ENCODE measurements at regions not wholly inside any gene's neighbourhood (a gene's known extent, or its start where the extent isn't known, plus 50 kb on each side); places are given as distances from the start of the nearest gene placed in this dataset.

GRCh38 chr1:38775175-38775845, 84.3 kb downstream of the RRAGC start:
- Histone ChIP-seq H2AFZ (ENCODE audit: low read depth, low read length) (no peak overlapping the region), H3K27me3 (ENCODE audit: insufficient read depth, low read depth, low read length) (no peaks in the 10 kb centered on the region), H3K36me3 (ENCODE audit: insufficient read depth, low read length) (no peaks in the 10 kb centered on the region), H4K20me1 (ENCODE audit: insufficient read depth) (no peaks in the 10 kb centered on the region), H3K9me2 (ENCODE audit: insufficient read depth, low read length) (no peaks in the 10 kb centered on the region), H3K4me2 (ENCODE audit: low read length) (no peak overlapping the region), H3K4me3 (ENCODE audit: low read length) (no peak overlapping the region), H3K79me2 (replicated peaks; ENCODE audit: insufficient read depth, low read length) (no peaks in the 10 kb centered on the region), H3K27ac (ENCODE audit: low read length) (no peak overlapping the region), H3K9me3 (ENCODE audit: low read length) (no peaks in the 10 kb centered on the region), H3F3A (ENCODE audit: insufficient read depth, low read length, poor library complexity, severe bottlenecking) (no peaks in the 10 kb centered on the region), H3K9ac (ENCODE audit: low read length) (no peak overlapping the region)
- no peak for TF ChIP-seq EZH2 (IDR thresholded peaks at IDR 0.05; ENCODE audit: borderline replicate concordance, insufficient read depth, low read length, poor library complexity, severe bottlenecking)
- no peak for TF ChIP-seq RAD21 (conservative IDR thresholded peaks at IDR 0.05)
- no peak for TF ChIP-seq POLR2AphosphoS5 (IDR thresholded peaks at IDR 0.05)
- TF ChIP-seq MXI1 (conservative IDR thresholded peaks at IDR 0.05; ENCODE audit: poor library complexity, severe bottlenecking) = no peak
- no peak for TF ChIP-seq EP300 (conservative IDR thresholded peaks at IDR 0.05; ENCODE audit: poor library complexity, severe bottlenecking)
- TF ChIP-seq CTCF (IDR thresholded peaks at IDR 0.05; ENCODE audit: poor library complexity, severe bottlenecking) = no peak
- TF ChIP-seq REST (IDR thresholded peaks at IDR 0.05; ENCODE audit: borderline replicate concordance) = no peak
- TF ChIP-seq SMC3 (conservative IDR thresholded peaks at IDR 0.05; ENCODE audit: poor library complexity) = no peak
- no peak for TF ChIP-seq TAF1 (IDR thresholded peaks at IDR 0.05; ENCODE audit: low read depth)

GRCh38 chr1:38773483-38773882, 86.1 kb downstream of the RRAGC start:
- Histone ChIP-seq H3K4me2 (ENCODE audit: low read length) (no peak overlapping the region), H4K20me1 (ENCODE audit: insufficient read depth) (no peaks in the 10 kb centered on the region), H3K36me3 (ENCODE audit: insufficient read depth, low read length) (no peaks in the 10 kb centered on the region), H2AFZ (ENCODE audit: low read depth, low read length) (no peak overlapping the region), H3K79me2 (replicated peaks; ENCODE audit: insufficient read depth, low read length) (no peaks in the 10 kb centered on the region), H3K4me3 (ENCODE audit: low read length) (no peak overlapping the region), H3K9ac (ENCODE audit: low read length) (no peak overlapping the region), H3K27me3 (ENCODE audit: insufficient read depth, low read depth, low read length) (no peaks in the 10 kb centered on the region), H3K9me2 (ENCODE audit: insufficient read depth, low read length) (no peaks in the 10 kb centered on the region), H3F3A (ENCODE audit: insufficient read depth, low read length, poor library complexity, severe bottlenecking) (no peaks in the 10 kb centered on the region), H3K9me3 (ENCODE audit: low read length) (no peaks in the 10 kb centered on the region), H3K27ac (ENCODE audit: low read length) (no peak overlapping the region)
- no peak for TF ChIP-seq TAF1 (IDR thresholded peaks at IDR 0.05; ENCODE audit: low read depth)
- no peak for TF ChIP-seq EZH2 (IDR thresholded peaks at IDR 0.05; ENCODE audit: borderline replicate concordance, insufficient read depth, low read length, poor library complexity, severe bottlenecking)

All from neural cell (in vitro differentiated cells).